GM12891 (cell line): ENCODE measurements at regions not wholly inside any gene's neighbourhood (a gene's known extent, or its start where the extent isn't known, plus 50 kb on each side); places are given as distances from the start of the nearest gene placed in this dataset.

Source experiments
- POLR2A ChIP-seq: IDR thresholded peaks from 2 replicates; pipeline ENCODE4 v1.6.1; 2011; ENCODE audit warnings: low read depth, low read length, control low read depth
- POLR2AphosphoS5 ChIP-seq: IDR thresholded peaks from 2 replicates; pipeline ENCODE4 v1.6.1; 2011; ENCODE audit warnings: low read depth, low read length, control low read depth
- SPI1 ChIP-seq: IDR thresholded peaks from 2 replicates; pipeline ENCODE4 v1.6.1; 2011; ENCODE audit warnings: low read depth, low read length, control low read depth
- TAF1 ChIP-seq: IDR thresholded peaks from 2 replicates; pipeline ENCODE4 v1.6.1; 2011; ENCODE audit warnings: low read depth, low read length, control low read depth

- TF ChIP-seq POLR2A (no peak), POLR2AphosphoS5 (no peak), SPI1 (no peak), TAF1 (no peak)
These were observed 210.0 kb upstream of the MAN1A1 start for GRCh38 chr6:119559586-119559985.
